H1 (cell line): ENCODE measurements at regions not wholly inside any gene's neighbourhood (a gene's known extent, or its start where the extent isn't known, plus 50 kb on each side); places are given as distances from the start of the nearest gene placed in this dataset.

Experiments used
- ATF3 ChIP-seq: IDR thresholded peaks from 2 replicates; pipeline ENCODE4 v1.6.1; 2011; ENCODE audit warnings: low read depth, mild to moderate bottlenecking, low read length; ENCODE audit not compliant: insufficient read depth
- CEBPB ChIP-seq: IDR thresholded peaks from 2 replicates; pipeline ENCODE4 v1.6.1; 2012; ENCODE audit warnings: low read depth, low read length
- CHD2 ChIP-seq: IDR thresholded peaks from 2 replicates; pipeline ENCODE4 v1.6.1; 2012; ENCODE audit warnings: low read length, improper control_type of control experiment
- KDM4A ChIP-seq: IDR thresholded peaks from one replicate; pipeline ENCODE4 v1.7.1; 2012; ENCODE audit warnings: low read depth, mild to moderate bottlenecking, moderate library complexity, low read length, inconsistent platforms; ENCODE audit not compliant: severe bottlenecking
- RAD21 ChIP-seq, 2 experiments: IDR thresholded peaks in 1 of 2; conservative IDR thresholded peaks in 1 of 2; 2 replicates each; pipeline ENCODE4 v1.6.1; 2011; ENCODE audit warnings: low read depth in 2 of 2, low read length in 2 of 2, improper control_type of control experiment in 1 of 2, inconsistent platforms in 1 of 2, mild to moderate bottlenecking in 1 of 2, moderate library complexity in 1 of 2
- SP1 ChIP-seq: IDR thresholded peaks from 2 replicates; pipeline ENCODE4 v1.6.1; 2011; ENCODE audit warnings: low read depth, low read length

- TF ChIP-seq KDM4A (no peak), CEBPB (no peak), SP1 (no peak), ATF3 (no peak), RAD21 (IDR thresholded peaks at IDR 0.05 in 1 of 2, conservative IDR thresholded peaks at IDR 0.05 in 1 of 2; ENCODE audit: low read depth in 2 of 2, low read length in 2 of 2) (no peak), CHD2 (no peak)
These were observed 115.9 kb upstream of the CXADR start (continued) for GRCh38 chr21:17396948-17397347.
